Suppressor macrophage treated with lipopolysaccharide for 1 hour (primary cell): ENCODE measurements at regions not wholly inside any gene's neighbourhood (a gene's known extent, or its start where the extent isn't known, plus 50 kb on each side); places are given as distances from the start of the nearest gene placed in this dataset.
"Not testable (repeated sequence)": the region's sequence is repeated elsewhere in the genome, so short reads cannot be mapped to it uniquely, and the experiment has no call there.

Experiments
- DNase-seq, 3 donors: peaks; one replicate each; pipeline ENCODE4 v3.0.0-alpha.2; 2020 to 2022

- not testable (repeated sequence) for DNase-seq
These were observed 52.3 kb downstream of the SEPTIN7 start for GRCh38 chr7:35853194-35853593.

DNA sequence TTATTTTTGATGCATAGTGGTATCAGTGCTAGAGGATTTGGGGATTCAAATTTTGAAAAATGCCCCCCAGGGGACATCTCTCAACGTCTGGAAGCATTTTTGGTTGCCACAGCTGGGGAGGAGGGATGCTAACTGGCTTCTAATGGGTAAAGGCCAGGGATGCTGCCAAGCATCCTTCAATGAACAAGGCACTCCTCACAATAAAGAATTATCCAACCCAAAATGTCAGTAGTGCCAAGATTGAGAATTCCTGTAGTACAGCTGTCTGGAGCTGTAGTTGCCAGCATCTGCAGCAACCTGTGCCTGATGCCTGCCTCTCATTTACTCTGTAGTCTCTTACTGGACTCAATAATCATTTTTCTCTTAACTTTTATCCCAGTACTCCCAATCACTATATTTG lies 53.5 kb downstream of the SEPTIN7 start:
- no peak for DNase-seq

GRCh38 chr7:35856175-35856574 lies 55.3 kb downstream of the SEPTIN7 start:
- DNase-seq = no peak

DNA sequence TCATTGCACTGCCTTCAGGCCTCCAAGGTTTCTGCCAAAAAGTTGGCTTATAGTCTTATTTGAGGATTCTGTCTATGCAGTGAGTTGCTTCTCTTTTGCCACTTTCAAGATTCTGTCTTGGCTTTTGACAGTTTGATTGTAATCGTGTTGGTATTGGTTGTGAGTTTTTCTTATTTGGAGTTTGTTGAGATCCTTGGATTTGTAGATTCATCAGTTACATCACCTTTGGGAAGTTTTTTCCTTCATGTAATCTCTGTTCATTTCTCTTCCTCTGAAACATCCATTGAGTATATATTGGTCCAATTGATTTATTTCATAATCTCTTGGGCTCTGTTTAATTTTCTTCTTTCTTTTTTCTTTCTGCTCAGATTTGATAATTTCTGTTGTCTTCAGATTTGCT lies 59.8 kb downstream of the SEPTIN7 start:
- no peak for DNase-seq

DNA sequence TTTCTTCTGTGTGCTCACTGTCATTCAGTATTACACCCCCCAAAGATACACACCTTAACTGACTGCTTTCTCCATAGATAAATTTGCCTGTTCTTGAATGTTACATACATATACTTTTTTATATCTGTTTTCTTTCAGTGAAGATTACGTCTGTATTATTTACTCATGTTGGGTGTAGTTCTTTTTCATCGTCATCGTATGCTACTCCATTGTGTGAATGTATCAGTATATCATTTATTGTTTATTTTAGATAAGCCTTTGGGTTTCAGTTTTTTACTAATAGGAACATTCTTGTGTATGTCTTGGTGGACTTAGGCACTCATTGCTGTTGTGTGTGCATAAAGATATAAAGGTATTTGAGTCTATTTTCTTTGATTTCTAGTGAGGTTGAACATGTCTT lies 64.4 kb downstream of the SEPTIN7 start:
- no peak for DNase-seq

GRCh38 chr7:35866186-35866585 lies 65.3 kb downstream of the SEPTIN7 start:
- DNase-seq = no peak

DNA sequence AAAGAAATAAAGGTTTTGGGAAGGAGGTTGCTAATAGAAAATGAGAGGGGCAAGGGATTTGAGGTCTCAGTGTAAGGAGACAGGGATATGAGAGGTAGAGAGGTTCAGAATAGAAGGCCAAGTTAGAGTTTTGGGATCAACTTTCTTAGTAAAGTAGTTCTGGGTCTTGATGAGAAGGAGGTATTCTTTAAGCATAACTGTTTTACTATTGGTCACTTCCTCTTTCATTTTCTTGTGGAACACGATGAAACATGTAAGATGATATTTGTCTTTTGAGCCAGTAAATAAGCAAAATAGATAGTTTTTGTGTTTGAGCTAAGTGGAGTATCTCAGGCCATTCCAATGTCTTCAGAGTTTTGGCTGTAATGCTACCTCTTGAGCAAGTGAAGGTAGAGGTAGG lies 68.3 kb downstream of the SEPTIN7 start:
- DNase-seq = peak; percentile 5 to 32 (median 25)

GRCh38 chr7:35869810-35870209 lies 69.0 kb downstream of the SEPTIN7 start:
- DNase-seq = no peak

- DNase-seq = no peak
These were observed 71.0 kb downstream of the SEPTIN7 start for GRCh38 chr7:35871856-35872255.

- DNase-seq = no peak
These were observed 74.0 kb downstream of the SEPTIN7 start for GRCh38 chr7:35874886-35875285.

GRCh38 chr7:35875292-35875691 lies 74.4 kb downstream of the SEPTIN7 start:
- DNase-seq = no peak

- no peak for DNase-seq
These were observed 77.5 kb downstream of the SEPTIN7 start for GRCh38 chr7:35878351-35878750.

- not testable (repeated sequence) for DNase-seq
These were observed 86.6 kb downstream of the SEPTIN7 start for GRCh38 chr7:35887430-35887829.

- no peak for DNase-seq
These were observed 88.1 kb downstream of the SEPTIN7 start for GRCh38 chr7:35889001-35889400.

DNA sequence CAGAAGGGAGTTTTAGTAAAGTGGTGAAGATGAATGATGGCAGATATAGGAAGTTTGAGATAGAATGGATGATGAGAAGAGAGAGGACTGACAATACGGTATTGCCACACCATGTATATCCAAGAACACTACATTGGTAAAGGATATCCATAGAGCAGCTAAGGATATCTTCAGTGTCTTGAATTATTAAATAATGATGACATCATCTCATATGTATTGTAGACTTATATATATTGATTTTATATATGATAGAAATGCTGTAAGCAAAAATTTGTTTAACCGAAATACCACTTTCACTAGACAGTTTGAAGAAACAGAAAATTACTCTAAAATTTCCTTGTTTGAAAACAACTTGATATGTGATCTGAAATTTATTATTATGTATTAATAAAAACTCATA lies 89.0 kb downstream of the SEPTIN7 start:
- no peak for DNase-seq

- no peak for DNase-seq
These were observed 90.4 kb downstream of the SEPTIN7 start for GRCh38 chr7:35891004-35891830.

DNA sequence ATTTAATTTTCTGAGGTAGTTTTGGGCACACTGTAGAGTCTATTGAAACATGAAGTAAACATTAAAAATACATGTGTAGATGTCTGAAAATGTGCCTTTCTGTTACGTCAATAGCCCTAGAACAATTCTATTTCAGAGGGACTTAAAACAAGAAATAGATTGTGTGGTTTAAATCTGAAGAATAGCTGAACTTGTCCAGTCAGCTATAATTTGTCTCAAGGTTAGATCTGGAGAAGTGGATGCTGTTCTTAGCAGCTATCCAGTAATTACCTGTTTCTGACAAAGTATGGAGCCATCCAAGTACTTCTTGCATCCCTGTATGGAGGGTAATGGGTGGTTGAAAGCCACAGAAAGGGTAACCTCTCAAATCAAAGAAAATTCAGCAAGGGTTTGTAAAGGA lies 92.8 kb downstream of the SEPTIN7 start:
- DNase-seq = no peak

- DNase-seq = no peak
These were observed 93.9 kb downstream of the SEPTIN7 start for GRCh38 chr7:35894721-35895120.

GRCh38 chr7:35900651-35901050 lies 99.8 kb downstream of the SEPTIN7 start:
- DNase-seq = no peak

- no peak for DNase-seq
These were observed 104.7 kb downstream of the SEPTIN7 start for GRCh38 chr7:35905555-35905954.

- peak; percentile 77 to 81 (median 81) for DNase-seq
These were observed 105.5 kb downstream of the SEPTIN7 start for GRCh38 chr7:35906191-35906908.

GRCh38 chr7:35908331-35909216 lies 107.7 kb downstream of the SEPTIN7 start:
- no peak for DNase-seq

GRCh38 chr7:35909870-35910357 lies 109.1 kb downstream of the SEPTIN7 start:
- no peak for DNase-seq
